Karpas-422 (cell line): ENCODE measurements at regions not wholly inside any gene's neighbourhood (a gene's known extent, or its start where the extent isn't known, plus 50 kb on each side); places are given as distances from the start of the nearest gene placed in this dataset.
"Not testable (repeated sequence)": the region's sequence is repeated elsewhere in the genome, so short reads cannot be mapped to it uniquely, and the experiment has no call there.

Experiments
- DNase-seq: peaks from one replicate; pipeline ENCODE4 v3.0.0-alpha.2; 2015
- H2AFZ ChIP-seq: fragments of 200-600 bp; sonication (generic); 2 replicates; pipeline ENCODE4 v1.6.1; 2014; ENCODE audit warnings: antibody characterized with exemption, low read length, mixed read lengths
- H3K27ac ChIP-seq: fragments of 200-600 bp; sonication (generic); 2 replicates; pipeline ENCODE4 v1.5.1; 2014; ENCODE audit warnings: mild to moderate bottlenecking, low read length, moderate library complexity
- H3K27me3 ChIP-seq: fragments of 200-600 bp; sonication (generic); 2 replicates; pipeline ENCODE4 v1.6.1; 2014; ENCODE audit warnings: low read length, mixed read lengths
- H3K36me3 ChIP-seq: fragments of 200-600 bp; sonication (generic); 2 replicates; pipeline ENCODE4 v1.6.1; 2014; ENCODE audit warnings: low read length, mixed read lengths; ENCODE audit not compliant: insufficient read depth
- H3K4me1 ChIP-seq: fragments of 200-600 bp; sonication (generic); 2 replicates; pipeline ENCODE4 v1.6.1; 2014; ENCODE audit warnings: mild to moderate bottlenecking, low read length, mixed read lengths
- H3K4me2 ChIP-seq: fragments of 200-600 bp; sonication (generic); 2 replicates; pipeline ENCODE4 v1.6.1; 2014; ENCODE audit warnings: low read length, low read depth, mild to moderate bottlenecking; ENCODE audit not compliant: poor library complexity, severe bottlenecking
- H3K4me3 ChIP-seq: fragments of 200-600 bp; sonication (generic); 2 replicates; pipeline ENCODE4 v1.5.1; 2014; ENCODE audit warnings: mild to moderate bottlenecking, antibody characterized with exemption, low read length, mixed read lengths
- H3K79me2 ChIP-seq: fragments of 200-600 bp; sonication (generic); 2 replicates; pipeline ENCODE4 v1.6.1; 2014; ENCODE audit warnings: mild to moderate bottlenecking, low read length, mixed read lengths
- H3K9ac ChIP-seq: fragments of 200-600 bp; sonication (generic); 2 replicates; pipeline ENCODE4 v1.6.0; 2014; ENCODE audit warnings: low read length
- H3K9me2 ChIP-seq: fragments of 200-600 bp; sonication (generic), shearing (Covaris generic); replicated peaks from 2 replicates; pipeline ENCODE4 v1.6.0; 2014; ENCODE audit warnings: mild to moderate bottlenecking, low read length, moderate library complexity; ENCODE audit not compliant: insufficient read depth
- H3K9me3 ChIP-seq: fragments of 300-700, 200-600 bp; sonication (generic); 2 replicates; pipeline ENCODE4 v1.6.1; 2014; ENCODE audit warnings: low read length, mixed read lengths
- H4K20me1 ChIP-seq: fragments of 200-600 bp; sonication (generic); 2 replicates; pipeline ENCODE4 v1.6.1; 2014; ENCODE audit warnings: mild to moderate bottlenecking, antibody characterized with exemption, low read length, low read depth; ENCODE audit not compliant: insufficient read depth

DNA sequence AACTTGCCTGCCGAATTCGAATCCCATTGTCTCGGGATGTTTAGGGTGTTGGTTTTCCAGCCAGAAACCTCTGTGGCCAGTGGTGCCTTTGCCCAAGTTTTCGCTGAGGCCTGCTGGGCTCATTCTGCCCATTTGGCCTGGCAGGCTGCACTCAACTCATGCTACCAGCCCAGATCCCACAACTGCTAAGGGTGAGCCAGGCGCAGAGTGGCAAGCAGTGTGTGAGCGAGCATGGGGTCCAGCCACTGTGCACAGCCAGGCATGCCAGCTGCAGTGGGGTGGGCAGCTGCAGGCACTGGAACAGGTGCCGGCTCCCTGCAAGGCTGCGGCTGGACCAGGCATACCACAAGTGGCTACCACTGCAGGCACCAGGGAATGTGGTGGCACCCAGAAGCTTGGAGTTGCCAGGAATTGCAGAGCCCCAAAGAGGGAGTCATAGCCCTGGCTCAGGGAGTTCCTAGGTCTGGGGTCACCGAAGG lies 151.4 kb upstream of the P2RY1 start:
- no peaks in the 10 kb centered on the region for H3K79me2 ChIP-seq
- H3K9me3 ChIP-seq: no peaks in the 10 kb centered on the region
- no peaks in the 10 kb centered on the region for H3K36me3 ChIP-seq
- H3K27me3 ChIP-seq: no peaks in the 10 kb centered on the region
- no peak overlapping the region for H3K4me3 ChIP-seq
- no peak overlapping the region for H2AFZ ChIP-seq
- no peak overlapping the region for H3K9ac ChIP-seq
- no peaks in the 10 kb centered on the region for H3K4me1 ChIP-seq
- no peak for DNase-seq
- H4K20me1 ChIP-seq: no peaks in the 10 kb centered on the region
- no peaks in the 10 kb centered on the region for H3K9me2 ChIP-seq
- no peak overlapping the region for H3K27ac ChIP-seq
- H3K4me2 ChIP-seq: no peak overlapping the region

DNA sequence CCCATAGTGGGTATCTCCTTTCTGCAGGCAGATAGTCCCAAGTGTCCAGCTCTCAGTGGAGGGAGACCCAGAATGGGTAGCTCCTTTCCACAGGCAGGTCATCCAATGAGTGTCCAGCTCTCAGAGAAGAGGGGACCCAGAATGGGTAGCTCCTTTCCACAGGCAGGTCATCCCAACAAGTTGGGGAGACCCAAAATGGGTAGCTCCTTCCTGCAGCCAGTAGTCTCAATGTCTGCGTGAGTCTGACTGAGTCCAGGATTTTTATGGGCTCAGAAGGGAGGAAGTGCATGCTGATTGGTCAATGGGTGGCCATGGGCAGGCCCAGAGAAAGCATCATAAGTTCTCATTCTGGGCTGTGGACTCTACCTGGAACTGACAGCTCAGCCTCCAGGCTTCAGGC lies 150.7 kb upstream of the P2RY1 start:
- no peak overlapping the region for H3K4me2 ChIP-seq
- no peaks in the 10 kb centered on the region for H4K20me1 ChIP-seq
- no peak overlapping the region for H2AFZ ChIP-seq
- H3K9me2 ChIP-seq: no peaks in the 10 kb centered on the region
- H3K4me1 ChIP-seq: no peaks in the 10 kb centered on the region
- DNase-seq: no peak
- no peaks in the 10 kb centered on the region for H3K27me3 ChIP-seq
- H3K9me3 ChIP-seq: no peaks in the 10 kb centered on the region
- no peak overlapping the region for H3K9ac ChIP-seq
- no peak overlapping the region for H3K27ac ChIP-seq
- H3K79me2 ChIP-seq: no peaks in the 10 kb centered on the region
- no peak overlapping the region for H3K4me3 ChIP-seq
- no peaks in the 10 kb centered on the region for H3K36me3 ChIP-seq

DNA sequence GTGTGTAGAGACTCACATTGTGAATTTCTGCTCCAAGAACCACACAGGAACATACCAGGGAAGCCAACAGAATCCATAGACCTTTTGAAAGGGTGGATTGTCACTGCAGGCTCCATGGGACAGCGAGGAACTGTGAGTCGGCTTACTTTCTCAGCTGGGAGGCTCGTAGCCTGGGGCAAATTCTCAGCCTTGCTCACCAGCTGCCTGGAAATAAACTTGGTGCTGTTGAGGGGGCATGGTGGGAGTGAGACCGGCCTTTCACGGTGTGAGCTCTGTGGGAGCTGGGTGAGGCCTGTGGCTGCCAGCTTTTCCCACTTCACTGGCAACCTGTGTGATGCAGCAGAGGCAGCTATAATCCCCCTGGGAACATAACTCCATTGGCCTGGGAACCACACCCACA lies 146.6 kb upstream of the P2RY1 start:
- Histone ChIP-seq H3K36me3 (no peaks in the 10 kb centered on the region), H3K9me3 (no peaks in the 10 kb centered on the region), H3K27me3 (no peaks in the 10 kb centered on the region), H3K4me2 (no peak overlapping the region), H3K9ac (no peak overlapping the region), H3K27ac (no peak overlapping the region), H2AFZ (no peak overlapping the region), H4K20me1 (no peaks in the 10 kb centered on the region), H3K79me2 (no peaks in the 10 kb centered on the region), H3K4me1 (no peaks in the 10 kb centered on the region), H3K9me2 (no peaks in the 10 kb centered on the region), H3K4me3 (no peak overlapping the region)
- no peak for DNase-seq

DNA sequence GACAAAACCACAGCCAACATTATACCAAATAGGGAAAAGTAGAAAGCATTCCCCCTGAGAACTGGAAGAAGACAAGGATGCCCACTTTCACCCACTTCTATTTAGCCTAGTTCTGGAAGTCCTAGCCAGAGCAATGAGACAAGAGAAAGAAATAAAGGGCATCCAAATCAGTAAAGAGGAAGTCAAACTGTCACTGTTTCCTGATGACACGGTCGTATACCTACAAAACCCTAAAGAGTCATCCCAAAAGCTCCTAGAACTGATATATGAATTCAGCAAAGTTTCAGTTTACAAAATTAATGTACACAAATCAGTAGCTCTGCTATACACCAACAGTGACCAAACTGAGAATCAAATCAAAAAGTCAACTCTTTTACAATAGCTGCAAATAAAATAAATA lies 142.6 kb upstream of the P2RY1 start:
- H3K4me3 ChIP-seq, H3K27me3 ChIP-seq: not testable (repeated sequence)

DNA sequence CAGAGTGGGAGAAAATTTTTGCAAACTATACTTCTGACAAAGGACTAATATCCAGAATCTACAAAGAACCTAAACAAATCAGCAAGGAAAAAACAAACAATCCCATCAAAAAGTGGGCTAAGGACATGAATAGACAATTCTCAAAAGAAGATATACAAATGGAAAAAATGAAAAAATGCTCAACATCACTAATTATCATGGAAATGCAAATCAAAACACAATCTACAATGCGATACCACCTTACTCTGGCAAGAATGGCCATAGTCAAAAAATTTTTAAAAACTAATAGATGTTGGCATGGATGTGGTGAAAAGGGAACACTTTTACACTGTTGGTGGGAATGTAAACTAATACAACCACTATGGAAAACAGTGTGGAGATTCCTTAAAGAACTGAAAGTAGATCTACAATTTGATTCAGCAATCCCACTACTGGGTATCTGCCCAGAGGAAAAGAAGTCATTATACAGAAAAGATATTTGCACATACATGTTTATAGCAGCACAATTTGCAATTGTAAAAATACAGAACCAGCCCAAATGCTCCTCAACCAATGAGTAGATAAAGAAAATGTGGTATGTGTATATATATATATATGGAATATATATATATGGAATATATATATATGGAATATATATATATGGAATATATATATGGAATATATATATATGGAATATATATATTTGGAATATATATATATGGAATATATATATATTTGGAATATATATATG lies 141.2 kb upstream of the P2RY1 start:
- H2AFZ ChIP-seq, H3K9me3 ChIP-seq, H3K27ac ChIP-seq, H3K9me2 ChIP-seq, H3K27me3 ChIP-seq, H3K79me2 ChIP-seq, H3K4me3 ChIP-seq, H3K9ac ChIP-seq, H3K36me3 ChIP-seq, H3K4me1 ChIP-seq, H3K4me2 ChIP-seq, H4K20me1 ChIP-seq: not testable (repeated sequence)
- peak; percentile 51 for DNase-seq

More for the DNA sequence above, 142.6 kb upstream of the P2RY1 start:
- H3K9me2 ChIP-seq, H3K27ac ChIP-seq, H3K4me2 ChIP-seq, H4K20me1 ChIP-seq, DNase-seq, H3K9ac ChIP-seq, H2AFZ ChIP-seq, H3K9me3 ChIP-seq, H3K36me3 ChIP-seq, H3K4me1 ChIP-seq, H3K79me2 ChIP-seq: not testable (repeated sequence)

DNA sequence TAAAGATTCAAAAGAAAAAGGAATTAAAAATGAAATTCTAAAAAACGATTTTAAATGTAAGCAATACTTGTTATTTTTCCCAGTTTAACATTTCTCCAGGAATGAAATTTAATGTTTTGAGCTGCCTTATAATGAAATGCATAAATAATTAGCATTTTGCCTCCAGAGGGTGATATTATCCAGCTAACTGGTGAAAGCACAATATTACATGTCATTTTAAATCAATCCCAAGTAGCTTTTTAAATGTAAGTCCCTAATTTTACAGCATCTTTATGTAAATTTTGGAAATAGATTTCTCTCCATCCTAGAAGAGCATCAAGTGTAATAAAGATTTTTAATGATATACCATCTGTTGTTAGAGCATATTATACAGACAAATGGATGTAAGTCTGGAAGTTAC lies 139.1 kb upstream of the P2RY1 start:
- H3K4me1 ChIP-seq: no peaks in the 10 kb centered on the region
- no peak for DNase-seq
- no peaks in the 10 kb centered on the region for H4K20me1 ChIP-seq
- H3K79me2 ChIP-seq: no peaks in the 10 kb centered on the region
- no peak overlapping the region for H3K9ac ChIP-seq
- no peaks in the 10 kb centered on the region for H3K27me3 ChIP-seq
- no peaks in the 10 kb centered on the region for H3K9me3 ChIP-seq
- H3K27ac ChIP-seq: no peak overlapping the region
- no peak overlapping the region for H3K4me3 ChIP-seq
- no peak overlapping the region for H2AFZ ChIP-seq
- no peaks in the 10 kb centered on the region for H3K36me3 ChIP-seq
- H3K9me2 ChIP-seq: no peaks in the 10 kb centered on the region
- no peak overlapping the region for H3K4me2 ChIP-seq

DNA sequence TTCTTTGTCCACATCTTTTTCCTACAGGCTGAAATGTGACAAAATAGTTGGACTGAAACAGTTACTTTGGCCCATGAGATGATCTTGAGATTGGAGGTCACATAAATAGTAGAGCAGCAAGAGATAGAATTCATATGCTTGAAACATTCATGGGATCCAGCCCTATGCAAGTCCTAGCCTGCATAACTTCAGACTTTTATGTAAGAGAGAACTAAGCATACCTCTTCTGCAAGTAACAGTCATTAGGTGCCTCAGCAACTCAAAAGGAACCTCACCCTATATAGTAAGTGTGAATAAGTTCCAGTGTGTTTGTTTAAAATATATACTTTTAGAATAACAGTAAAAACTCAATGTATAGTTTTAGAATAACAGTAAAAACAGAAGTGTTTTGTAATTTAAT lies 138.0 kb upstream of the P2RY1 start:
- Histone ChIP-seq H3K9me3 (no peaks in the 10 kb centered on the region), H3K9ac (no peak overlapping the region), H3K27me3 (no peaks in the 10 kb centered on the region), H3K36me3 (no peaks in the 10 kb centered on the region), H3K4me3 (no peak overlapping the region), H3K4me1 (no peaks in the 10 kb centered on the region), H3K27ac (no peak overlapping the region), H3K4me2 (no peak overlapping the region), H2AFZ (no peak overlapping the region), H3K9me2 (no peaks in the 10 kb centered on the region), H3K79me2 (no peaks in the 10 kb centered on the region), H4K20me1 (no peaks in the 10 kb centered on the region)
- no peak for DNase-seq

DNA sequence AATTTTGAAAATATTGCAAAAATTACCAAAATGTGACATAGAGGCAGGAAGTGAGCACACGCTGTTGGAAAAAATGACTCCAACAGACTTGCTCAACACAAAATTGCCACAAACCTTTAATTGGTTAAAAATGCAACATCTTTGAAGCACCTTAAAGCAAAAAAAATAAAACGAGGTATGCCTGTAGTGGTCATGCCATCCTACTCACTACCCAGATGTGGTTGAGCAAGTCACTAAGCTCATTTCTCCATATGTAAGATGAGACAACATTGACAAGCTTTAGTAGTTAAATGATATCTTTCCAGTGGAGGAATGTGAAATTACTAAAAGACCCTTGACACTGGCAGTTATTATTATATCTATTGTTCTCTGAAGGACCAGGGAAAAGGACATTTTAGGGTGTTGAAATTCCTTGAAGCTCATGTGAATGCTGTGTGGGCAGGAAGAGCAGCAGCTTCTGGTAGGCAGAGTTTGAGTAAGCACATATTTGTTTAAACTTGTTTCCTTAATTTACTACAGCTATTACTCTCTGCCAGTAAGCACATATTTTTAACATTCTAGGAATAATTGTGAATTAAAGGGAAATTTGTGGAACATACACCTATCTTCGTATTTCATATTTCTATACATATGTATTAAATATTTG lies 131.6 kb upstream of the P2RY1 start:
- H2AFZ ChIP-seq: no peak overlapping the region
- H3K79me2 ChIP-seq: no peaks in the 10 kb centered on the region
- no peak overlapping the region for H3K27ac ChIP-seq
- H3K9me3 ChIP-seq: no peaks in the 10 kb centered on the region
- H3K9me2 ChIP-seq: no peaks in the 10 kb centered on the region
- no peak overlapping the region for H3K9ac ChIP-seq
- no peak for DNase-seq
- no peak overlapping the region for H3K4me2 ChIP-seq
- H3K4me3 ChIP-seq: no peak overlapping the region
- no peaks in the 10 kb centered on the region for H3K27me3 ChIP-seq
- H3K4me1 ChIP-seq: no peaks in the 10 kb centered on the region
- no peaks in the 10 kb centered on the region for H3K36me3 ChIP-seq
- H4K20me1 ChIP-seq: no peaks in the 10 kb centered on the region
